GM18505 (cell line): ENCODE measurements at regions not wholly inside any gene's neighbourhood (a gene's known extent, or its start where the extent isn't known, plus 50 kb on each side); places are given as distances from the start of the nearest gene placed in this dataset.

Experiments used
- ATAC-seq: cut with Tn5 transposase; IDR thresholded peaks from one replicate; pipeline ENCODE4 v1.9.1; 2021; ENCODE audit not compliant: unreplicated experiment
- POLR2A ChIP-seq: IDR thresholded peaks from 4 replicates; pipeline ENCODE4 v1.6.1; 2011; ENCODE audit warnings: borderline replicate concordance; ENCODE audit not compliant: insufficient read depth, insufficient read length; ENCODE audit errors: extremely low read depth

DNA sequence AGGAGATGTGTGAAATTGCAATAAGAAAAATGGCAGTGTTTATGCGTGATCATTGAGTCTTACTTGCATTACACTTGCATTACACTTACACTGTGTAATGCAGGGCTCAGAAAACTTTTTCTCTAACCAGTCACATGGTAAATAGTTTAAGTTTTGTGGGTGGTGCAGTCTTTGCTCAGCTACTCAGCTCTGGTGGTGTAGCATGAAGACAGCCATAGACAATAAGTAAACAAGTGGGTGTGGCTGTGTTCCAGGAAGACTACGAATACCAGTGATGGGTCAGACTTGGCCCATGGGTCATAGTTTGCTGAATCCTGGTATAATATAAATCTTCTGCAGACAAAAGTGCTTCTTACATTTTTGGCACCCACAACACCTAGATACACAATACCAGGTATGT lies 115.6 kb upstream of the CYP1B1 start:
- ATAC-seq = no peak
- TF ChIP-seq POLR2A = no peak

DNA sequence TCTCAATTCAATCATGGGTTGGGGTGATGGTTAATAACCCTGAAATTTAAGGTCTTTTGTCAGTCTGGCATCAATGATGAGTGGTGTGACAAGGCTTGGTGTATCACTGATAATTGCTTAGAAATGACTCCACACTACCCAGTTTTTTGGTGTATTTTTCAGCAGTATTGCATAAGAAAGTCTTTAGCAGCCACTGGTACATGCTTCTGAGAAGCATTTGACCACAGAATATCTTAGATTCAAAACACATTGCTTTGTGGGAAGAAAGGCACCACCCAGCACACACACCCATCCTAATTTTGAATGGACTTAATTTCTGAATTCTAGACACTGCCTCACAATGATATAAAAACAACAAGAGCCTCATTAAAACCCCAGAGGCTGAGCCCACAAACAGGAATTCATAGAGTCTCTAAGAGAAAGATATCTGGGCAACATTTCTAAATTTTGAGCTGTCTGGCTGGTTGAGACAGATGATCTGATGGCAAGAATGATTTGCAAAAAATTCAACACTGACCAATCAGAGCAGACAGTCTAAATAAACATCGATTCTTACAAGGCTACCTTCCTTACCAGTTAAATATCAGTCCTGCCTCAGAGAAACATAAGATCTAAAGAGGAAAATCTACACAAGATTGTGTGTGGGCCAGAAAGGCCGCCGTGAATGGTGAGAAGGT lies 114.7 kb upstream of the CYP1B1 start:
- TF ChIP-seq POLR2A = no peak
- no peak for ATAC-seq

DNA sequence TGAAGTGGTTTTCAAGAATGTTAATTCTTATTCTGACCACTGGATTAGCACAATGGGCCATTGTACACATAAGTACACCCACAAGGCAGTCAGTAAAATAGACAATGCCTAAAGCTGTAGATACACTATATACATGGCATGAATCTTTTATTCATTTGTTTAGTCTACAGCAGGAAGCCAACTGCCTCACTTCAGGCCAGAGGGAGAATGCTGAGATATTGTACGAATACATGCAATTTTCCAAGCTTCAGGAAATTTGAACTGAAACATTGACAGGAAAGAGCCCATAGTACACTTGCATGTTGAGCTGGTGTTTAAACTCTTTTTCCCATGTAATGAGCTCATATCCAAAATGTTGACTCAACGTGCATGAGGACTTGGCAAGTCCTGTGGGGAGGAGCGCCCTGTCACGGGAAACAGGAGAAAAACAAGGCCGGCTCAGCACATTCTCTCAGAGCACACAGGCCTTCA lies 111.6 kb upstream of the CYP1B1 start:
- TF ChIP-seq POLR2A = no peak
- no peak for ATAC-seq

DNA sequence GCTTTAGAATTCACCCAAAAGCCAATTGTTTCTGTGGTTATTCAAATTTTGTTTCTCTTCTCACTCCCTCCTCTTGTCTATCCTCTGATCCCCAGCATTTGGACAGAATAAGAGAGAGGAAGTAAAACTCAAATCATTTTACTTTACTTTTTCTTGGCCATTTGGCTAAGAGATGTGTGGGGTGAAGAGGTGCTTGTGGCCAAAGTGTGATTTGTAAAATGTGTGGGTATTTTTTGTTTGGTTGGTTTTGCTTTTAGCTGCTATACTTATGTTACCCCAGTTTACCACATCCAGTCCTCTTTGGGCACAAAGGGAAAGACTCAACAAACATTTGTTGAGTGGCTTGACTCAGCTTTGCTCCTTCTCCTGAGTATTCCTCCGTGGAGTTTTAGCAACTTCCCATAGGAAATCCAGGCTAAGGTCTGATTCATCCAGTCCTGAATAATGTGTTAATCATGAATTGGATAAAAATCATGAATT lies 109.1 kb upstream of the CYP1B1 start:
- no peak for TF ChIP-seq POLR2A
- peak; percentile 93 for ATAC-seq

DNA sequence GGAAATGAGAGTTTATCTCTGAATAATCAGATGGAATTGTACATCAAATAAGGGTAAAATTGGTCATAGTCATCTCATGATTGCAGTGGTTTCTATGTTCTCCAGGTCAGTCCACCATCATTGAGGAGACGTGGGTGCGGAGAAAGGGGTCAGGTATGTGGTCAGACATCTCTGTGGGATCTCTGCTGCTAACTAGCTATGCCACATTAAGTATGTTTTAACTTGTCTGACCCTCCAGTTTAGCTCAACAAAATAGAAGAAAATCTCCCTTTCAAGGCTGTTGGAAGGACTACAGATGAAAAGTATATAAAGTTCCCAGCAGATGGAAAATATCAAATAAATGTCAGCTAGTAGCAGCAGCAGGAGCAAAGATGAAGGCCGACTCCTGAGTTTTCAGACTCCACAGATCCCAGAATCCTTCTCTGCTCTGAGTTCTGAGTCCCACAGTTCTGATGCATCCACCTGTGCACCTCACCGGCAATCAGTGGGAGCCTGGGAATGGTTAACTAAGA lies 106.6 kb upstream of the CYP1B1 start:
- no peak for ATAC-seq
- TF ChIP-seq POLR2A = no peak

DNA sequence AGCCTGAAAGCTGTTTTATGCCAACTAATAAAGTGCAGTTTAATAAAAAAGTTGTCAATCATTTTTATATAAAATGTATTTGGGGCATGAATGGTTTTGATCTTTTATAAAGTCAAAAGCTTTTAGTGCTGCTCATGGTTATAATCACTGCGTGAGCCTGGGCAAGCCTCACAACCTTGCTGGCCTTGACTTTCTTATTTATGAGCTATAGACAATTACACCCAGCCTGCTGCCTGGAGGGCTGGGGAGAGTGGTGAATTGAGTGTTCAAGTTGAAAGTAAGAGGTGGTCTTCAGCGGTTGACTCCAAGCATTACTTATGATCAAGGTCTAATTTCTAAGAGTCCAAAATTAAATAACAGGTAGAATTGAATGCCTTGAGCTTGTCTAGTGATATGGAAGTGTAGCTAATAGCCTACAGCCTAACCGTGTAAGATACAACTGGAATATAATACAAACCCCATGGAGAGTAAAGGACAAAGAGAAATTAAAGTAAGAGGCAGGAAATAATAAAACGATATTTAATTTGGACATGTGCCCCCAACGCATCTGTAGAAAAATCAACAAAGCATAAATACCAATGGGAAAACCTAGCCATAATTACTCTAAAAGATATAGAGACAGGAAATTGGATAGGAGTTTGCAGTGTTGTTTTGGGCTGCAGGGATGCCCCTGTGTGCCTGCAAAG lies 106.0 kb upstream of the CYP1B1 start:
- ATAC-seq = no peak
- no peak for TF ChIP-seq POLR2A

DNA sequence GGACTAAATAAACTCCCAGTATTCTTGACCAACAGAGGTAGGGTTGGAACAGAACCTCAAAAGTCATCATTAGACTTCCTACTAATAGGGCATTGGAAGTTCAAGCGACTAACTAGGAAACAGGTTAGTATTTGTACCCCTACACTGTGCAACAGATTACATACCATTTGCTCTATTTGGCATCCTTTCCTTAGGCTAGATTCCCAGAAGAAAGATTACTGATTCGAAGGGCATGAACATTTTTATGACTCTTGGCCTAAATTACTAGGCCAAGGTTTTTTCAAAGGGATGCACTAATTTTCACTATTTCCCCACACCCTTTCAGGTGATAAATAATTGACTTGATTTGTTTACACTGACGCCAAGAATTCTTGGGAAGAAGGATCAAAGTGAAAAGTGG lies 104.8 kb upstream of the CYP1B1 start:
- TF ChIP-seq POLR2A = no peak
- ATAC-seq = no peak

DNA sequence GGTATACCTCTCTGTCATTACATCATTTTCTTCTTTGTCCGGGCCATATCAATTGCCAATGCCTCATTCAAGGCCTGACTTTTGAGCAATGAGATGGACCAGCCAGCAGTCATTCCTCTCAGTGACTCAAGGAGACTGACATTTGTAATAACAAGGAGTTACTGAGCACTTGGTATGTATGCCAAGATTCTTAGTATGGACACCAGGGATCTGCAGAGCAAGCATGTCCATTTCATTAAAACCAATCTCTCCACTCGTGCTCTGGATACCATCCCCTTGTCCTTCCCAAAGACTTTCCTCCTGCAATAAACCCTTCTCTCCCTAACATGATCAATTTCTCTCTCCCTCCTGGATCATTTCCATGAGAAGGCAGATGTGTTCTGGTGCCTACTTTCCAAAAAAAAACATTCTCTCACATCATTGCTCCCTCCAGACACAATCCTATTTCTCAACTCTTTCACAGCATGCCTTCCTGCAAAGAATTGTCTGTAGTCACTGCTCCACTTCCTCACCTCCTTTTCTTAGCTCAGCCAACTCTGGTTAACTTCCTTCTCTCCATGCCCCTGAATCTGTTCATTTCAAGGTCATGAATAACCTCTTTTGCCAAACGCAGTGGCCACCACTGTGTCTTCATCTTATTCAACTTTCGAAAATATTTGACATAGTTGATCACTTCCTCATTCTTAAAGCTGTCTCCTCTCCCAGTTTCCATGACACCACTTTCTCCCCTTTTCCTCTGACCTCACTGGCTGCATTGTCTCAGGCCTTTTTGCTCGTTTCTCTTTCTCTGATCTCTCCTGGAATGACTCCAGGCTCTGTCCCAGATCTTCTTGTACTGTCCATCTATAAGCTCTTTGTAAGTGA lies 102.8 kb upstream of the CYP1B1 start:
- TF ChIP-seq POLR2A = no peak
- no peak for ATAC-seq

DNA sequence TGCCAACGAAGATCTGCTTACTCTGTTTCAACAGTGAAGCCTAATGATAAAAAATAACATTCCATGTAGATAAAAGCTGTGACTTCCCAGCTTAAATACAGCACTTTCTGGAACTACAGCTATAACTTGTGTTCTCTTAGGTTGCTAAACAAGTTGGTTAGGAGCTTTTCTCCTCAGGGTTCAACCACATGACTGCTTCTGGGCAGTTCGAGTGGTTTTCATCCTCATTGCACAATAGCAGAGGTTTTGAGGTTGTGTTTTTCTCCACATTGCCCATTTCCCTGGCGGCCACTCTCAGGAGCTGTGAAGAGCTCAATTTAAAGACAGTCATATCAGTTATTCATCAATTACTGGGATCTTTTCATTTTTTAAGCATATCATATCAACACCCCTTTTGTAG lies 102.2 kb upstream of the CYP1B1 start:
- no peak for ATAC-seq

DNA sequence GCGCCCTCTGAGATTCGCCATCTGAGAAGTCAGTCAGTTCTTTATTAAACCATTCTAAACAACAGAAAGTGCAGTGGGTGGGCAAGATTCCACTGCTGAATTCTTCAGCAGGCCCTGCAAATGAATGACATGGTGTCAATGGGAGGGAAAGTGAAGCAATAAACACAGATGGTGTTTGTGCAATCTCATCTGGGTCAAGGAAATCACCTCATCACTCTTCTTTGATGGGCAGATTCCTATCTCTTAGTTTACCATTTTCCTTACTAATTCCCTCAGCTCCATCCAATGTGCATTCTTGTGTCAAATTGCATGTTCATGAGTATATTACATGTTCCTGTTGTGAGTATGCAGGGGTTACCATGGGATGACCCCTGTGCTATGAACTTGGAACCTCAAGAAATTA lies 100.7 kb upstream of the CYP1B1 start:
- TF ChIP-seq POLR2A = no peak
- ATAC-seq = no peak

More for the DNA sequence above, 102.2 kb upstream of the CYP1B1 start:
- no peak for TF ChIP-seq POLR2A

DNA sequence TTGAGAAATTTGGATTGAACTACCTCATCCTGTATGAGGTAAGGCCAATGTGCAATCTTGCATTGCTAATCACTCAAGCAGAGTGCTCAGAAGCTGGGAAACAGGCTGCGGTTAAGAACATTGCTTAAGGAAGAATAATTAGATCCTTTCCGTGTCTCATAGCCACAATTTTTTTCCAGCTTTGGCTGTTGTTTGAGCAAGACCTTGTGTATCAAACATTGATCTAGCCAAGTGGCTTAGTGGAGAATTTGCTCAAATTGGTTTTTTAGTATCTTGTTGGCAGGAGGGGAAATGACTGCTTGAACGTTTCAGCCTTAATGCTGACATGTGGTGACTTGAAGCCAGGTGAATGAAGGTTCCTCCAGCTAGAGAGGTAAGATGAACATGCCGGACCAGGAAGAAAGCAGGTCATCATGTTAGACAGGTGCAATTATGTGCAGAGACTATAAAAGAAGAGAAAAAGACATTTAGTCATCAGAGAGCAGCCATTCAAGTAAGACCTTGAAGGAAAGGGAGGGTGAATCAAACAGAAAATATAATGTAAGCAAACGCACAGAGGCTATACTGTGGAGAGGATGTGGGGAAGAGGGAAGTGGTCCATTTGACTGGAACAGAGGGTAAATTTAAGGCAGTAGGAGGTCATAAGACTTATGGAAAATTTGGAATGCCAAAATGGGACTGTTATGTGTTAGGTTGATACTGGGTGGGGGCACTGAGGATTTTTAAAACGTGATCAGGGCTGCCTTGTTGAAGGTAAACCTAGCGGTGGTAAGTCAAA lies 98.9 kb upstream of the CYP1B1 start:
- no peak for TF ChIP-seq POLR2A
- ATAC-seq = no peak

DNA sequence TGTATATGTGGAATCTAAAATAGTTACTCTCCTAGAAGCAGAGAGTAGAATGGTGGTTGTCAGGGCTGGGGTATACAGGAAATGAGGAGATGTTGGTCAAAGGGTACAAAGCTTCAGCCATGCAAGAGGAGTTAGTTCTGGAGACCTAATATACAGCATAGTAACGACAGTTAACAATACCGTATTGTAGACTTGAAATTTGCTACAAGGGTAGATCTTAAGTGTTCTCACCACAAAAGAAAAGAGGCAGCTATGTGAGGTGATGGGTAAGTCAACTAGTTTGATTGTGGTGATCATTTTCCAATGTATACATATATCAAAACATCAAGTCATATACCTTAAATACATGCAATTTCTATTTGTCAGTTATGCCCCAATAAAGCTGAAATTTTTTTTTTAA lies 98.2 kb upstream of the CYP1B1 start:
- ATAC-seq = no peak
- TF ChIP-seq POLR2A = no peak

DNA sequence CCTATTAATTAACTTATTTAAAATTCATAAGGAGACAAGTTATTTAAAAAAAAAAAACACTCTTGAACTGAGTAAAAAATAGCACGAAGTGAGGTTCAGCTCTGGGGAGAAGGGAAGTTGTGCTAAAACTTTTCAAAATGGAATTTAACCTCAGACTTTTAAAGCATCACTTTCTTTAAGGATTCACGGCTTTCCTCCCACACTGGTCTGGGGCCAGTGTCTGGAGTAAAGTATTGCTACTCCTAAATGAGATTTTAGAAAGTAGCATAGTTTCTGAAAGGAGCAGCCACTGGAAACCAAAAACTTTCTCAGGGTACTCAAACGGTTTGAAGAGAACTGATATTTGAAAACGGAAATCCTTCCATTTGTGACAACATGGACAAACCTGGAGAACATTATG lies 97.7 kb upstream of the CYP1B1 start:
- no peak for TF ChIP-seq POLR2A
- no peak for ATAC-seq

DNA sequence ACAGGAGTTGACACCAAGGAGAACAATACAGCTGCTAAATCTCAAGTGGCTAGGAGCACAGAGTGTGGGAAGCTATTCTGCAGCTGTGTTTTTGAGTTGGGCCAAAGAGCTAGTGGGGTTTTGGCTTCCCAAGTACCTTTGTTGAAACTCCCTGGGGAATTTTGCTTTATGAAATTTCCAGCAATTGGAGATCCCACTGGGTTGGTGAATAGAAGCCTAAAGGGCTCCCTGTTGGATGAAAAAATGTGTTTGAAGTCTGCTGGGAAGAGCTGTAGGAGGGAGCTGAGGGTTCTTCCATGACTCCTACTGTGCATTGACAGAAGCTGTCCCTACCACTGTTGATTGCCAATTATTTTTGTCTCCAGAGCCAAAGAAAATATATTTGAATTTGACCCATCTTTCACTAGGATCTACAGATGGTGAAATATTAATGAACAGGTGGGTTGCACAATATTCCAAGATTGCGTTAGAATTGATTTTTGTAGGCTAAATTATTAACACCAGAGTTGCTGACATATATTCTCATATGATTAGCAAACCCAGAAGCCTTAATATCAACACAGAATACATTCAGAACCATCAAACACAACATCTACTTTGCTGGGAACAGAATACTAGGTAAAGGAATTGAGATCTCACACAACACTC lies 95.4 kb upstream of the CYP1B1 start:
- no peak for TF ChIP-seq POLR2A
- ATAC-seq = no peak
